ENCODE measurements at regions not wholly inside any gene's neighbourhood (a gene's known extent, or its start where the extent isn't known, plus 50 kb on each side); places are given as distances from the start of the nearest gene placed in this dataset.

- TF ChIP-seq CREB1 (IDR thresholded peaks at IDR 0.05; ENCODE audit: low read depth) (no peak), EGR1 (IDR thresholded peaks at IDR 0.05) (no peak), REST (IDR thresholded peaks at IDR 0.05; ENCODE audit: low read depth) (no peak), ZBTB7A (IDR thresholded peaks at IDR 0.05; ENCODE audit: low read depth) (no peak)
Measured at GRCh38 chr6:12228447-12229146, 61.6 kb upstream of the EDN1 start.

- TF ChIP-seq TAF1 (IDR thresholded peaks at IDR 0.05; ENCODE audit: low read depth) (no peak), CEBPB (IDR thresholded peaks at IDR 0.05) (no peak), TCF12 (IDR thresholded peaks at IDR 0.05; ENCODE audit: low read depth) (no peak), EP300 (IDR thresholded peaks at IDR 0.05; ENCODE audit: borderline replicate concordance) (no peak), TEAD4 (IDR thresholded peaks at IDR 0.05) (no peak)
Measured at GRCh38 chr6:12229332-12229731, 60.8 kb upstream of the EDN1 start.

GRCh38 chr6:12230523-12230922 lies 59.6 kb upstream of the EDN1 start:
- TF ChIP-seq TEAD4 (IDR thresholded peaks at IDR 0.05), result no peak
- no peak for TF ChIP-seq NFIC (IDR thresholded peaks at IDR 0.05)
- TF ChIP-seq ZBTB7A (IDR thresholded peaks at IDR 0.05; ENCODE audit: low read depth), result no peak
- no peak for TF ChIP-seq CEBPB (IDR thresholded peaks at IDR 0.05)
- no peak for TF ChIP-seq EGR1 (IDR thresholded peaks at IDR 0.05)
- TF ChIP-seq TCF12 (IDR thresholded peaks at IDR 0.05; ENCODE audit: low read depth), result no peak
- no peak for TF ChIP-seq USF1 (IDR thresholded peaks at IDR 0.05)
- TF ChIP-seq YY1 (IDR thresholded peaks at IDR 0.05; ENCODE audit: low read depth), result no peak
- TF ChIP-seq CREB1 (IDR thresholded peaks at IDR 0.05; ENCODE audit: low read depth), result no peak

- no peak for TF ChIP-seq EP300 (IDR thresholded peaks at IDR 0.05; ENCODE audit: borderline replicate concordance)
- TF ChIP-seq YY1 (IDR thresholded peaks at IDR 0.05; ENCODE audit: low read depth), result no peak
- TF ChIP-seq REST (IDR thresholded peaks at IDR 0.05; ENCODE audit: low read depth), result no peak
- no peak for TF ChIP-seq TEAD4 (IDR thresholded peaks at IDR 0.05)
- no peak for TF ChIP-seq USF1 (IDR thresholded peaks at IDR 0.05)
- no peak for TF ChIP-seq CEBPB (IDR thresholded peaks at IDR 0.05)
- no peak for TF ChIP-seq MAX (IDR thresholded peaks at IDR 0.05)
- no peak for TF ChIP-seq NFIC (IDR thresholded peaks at IDR 0.05)
- no peak for TF ChIP-seq CREB1 (IDR thresholded peaks at IDR 0.05; ENCODE audit: low read depth)
- no peak for TF ChIP-seq FOXM1 (IDR thresholded peaks at IDR 0.05; ENCODE audit: borderline replicate concordance, low read depth)
- no peak for TF ChIP-seq ZBTB7A (IDR thresholded peaks at IDR 0.05; ENCODE audit: low read depth)
- TF ChIP-seq TAF1 (IDR thresholded peaks at IDR 0.05; ENCODE audit: low read depth), result no peak
- no peak for TF ChIP-seq TCF12 (IDR thresholded peaks at IDR 0.05; ENCODE audit: low read depth)
- no peak for TF ChIP-seq RAD21 (IDR thresholded peaks at IDR 0.05; ENCODE audit: low read depth)
- no peak for TF ChIP-seq EGR1 (IDR thresholded peaks at IDR 0.05)
Measured at GRCh38 chr6:12232339-12232738, 57.8 kb upstream of the EDN1 start.

- TF ChIP-seq TAF1 (IDR thresholded peaks at IDR 0.05; ENCODE audit: low read depth), result no peak
- no peak for TF ChIP-seq REST (IDR thresholded peaks at IDR 0.05; ENCODE audit: low read depth)
- no peak for TF ChIP-seq NFIC (IDR thresholded peaks at IDR 0.05)
- TF ChIP-seq FOXM1 (IDR thresholded peaks at IDR 0.05; ENCODE audit: borderline replicate concordance, low read depth), result no peak
- no peak for TF ChIP-seq MAX (IDR thresholded peaks at IDR 0.05)
- TF ChIP-seq TEAD4 (IDR thresholded peaks at IDR 0.05), result no peak
- no peak for TF ChIP-seq ZBTB7A (IDR thresholded peaks at IDR 0.05; ENCODE audit: low read depth)
- TF ChIP-seq EGR1 (IDR thresholded peaks at IDR 0.05), result no peak
- no peak for TF ChIP-seq CEBPB (IDR thresholded peaks at IDR 0.05)
- TF ChIP-seq RAD21 (IDR thresholded peaks at IDR 0.05; ENCODE audit: low read depth), result no peak
- TF ChIP-seq CREB1 (IDR thresholded peaks at IDR 0.05; ENCODE audit: low read depth), result no peak
- TF ChIP-seq EP300 (IDR thresholded peaks at IDR 0.05; ENCODE audit: borderline replicate concordance), result no peak
- no peak for TF ChIP-seq TCF12 (IDR thresholded peaks at IDR 0.05; ENCODE audit: low read depth)
- TF ChIP-seq USF1 (IDR thresholded peaks at IDR 0.05), result no peak
- no peak for TF ChIP-seq YY1 (IDR thresholded peaks at IDR 0.05; ENCODE audit: low read depth)
Measured at GRCh38 chr6:12232821-12233220, 57.3 kb upstream of the EDN1 start.

Data from Ishikawa (cell line).